ENCODE measurements at regions not wholly inside any gene's neighbourhood (a gene's known extent, or its start where the extent isn't known, plus 50 kb on each side); places are given as distances from the start of the nearest gene placed in this dataset.

DNA sequence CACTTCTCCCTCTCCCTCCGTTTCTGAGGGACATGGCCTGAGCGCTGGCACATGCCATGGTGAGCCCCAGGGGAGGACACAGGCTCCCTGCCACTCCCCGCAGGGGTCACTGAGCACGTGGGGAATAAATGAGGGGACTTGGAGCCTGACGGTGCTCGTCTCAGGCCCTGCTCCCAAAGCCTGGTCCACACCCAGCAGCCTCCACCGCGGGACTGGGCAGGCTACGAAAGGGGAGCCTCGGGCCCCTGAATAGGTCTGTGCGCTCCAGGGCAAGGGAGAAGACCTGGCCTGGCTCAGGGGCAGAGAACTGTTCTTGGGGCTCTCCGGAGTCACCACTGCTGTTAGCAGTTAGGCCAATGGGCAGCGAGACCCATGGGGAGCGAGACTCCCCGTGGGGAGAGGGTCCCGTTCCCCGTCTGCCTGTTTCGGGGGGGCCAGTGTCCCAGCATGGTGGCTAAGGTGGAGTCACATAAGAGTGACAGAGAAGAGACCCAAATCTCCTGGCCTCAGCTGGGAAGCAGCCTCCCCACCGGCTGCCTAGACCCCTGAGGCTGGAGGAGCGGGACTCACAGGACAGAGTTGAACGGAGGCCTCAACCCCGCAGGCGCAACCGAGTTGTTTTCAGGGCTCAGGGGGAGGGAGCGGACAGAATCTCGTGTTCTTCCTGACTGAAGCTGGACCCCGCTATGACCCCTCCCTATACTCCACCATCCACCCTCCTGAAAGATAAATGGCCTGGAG, 329.8 kb upstream of the SFSWAP start:
- TF ChIP-seq, protein P1, sequence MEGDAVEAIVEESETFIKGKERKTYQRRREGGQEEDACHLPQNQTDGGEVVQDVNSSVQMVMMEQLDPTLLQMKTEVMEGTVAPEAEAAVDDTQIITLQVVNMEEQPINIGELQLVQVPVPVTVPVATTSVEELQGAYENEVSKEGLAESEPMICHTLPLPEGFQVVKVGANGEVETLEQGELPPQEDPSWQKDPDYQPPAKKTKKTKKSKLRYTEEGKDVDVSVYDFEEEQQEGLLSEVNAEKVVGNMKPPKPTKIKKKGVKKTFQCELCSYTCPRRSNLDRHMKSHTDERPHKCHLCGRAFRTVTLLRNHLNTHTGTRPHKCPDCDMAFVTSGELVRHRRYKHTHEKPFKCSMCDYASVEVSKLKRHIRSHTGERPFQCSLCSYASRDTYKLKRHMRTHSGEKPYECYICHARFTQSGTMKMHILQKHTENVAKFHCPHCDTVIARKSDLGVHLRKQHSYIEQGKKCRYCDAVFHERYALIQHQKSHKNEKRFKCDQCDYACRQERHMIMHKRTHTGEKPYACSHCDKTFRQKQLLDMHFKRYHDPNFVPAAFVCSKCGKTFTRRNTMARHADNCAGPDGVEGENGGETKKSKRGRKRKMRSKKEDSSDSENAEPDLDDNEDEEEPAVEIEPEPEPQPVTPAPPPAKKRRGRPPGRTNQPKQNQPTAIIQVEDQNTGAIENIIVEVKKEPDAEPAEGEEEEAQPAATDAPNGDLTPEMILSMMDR (IDR thresholded peaks at IDR 0.05 in 4 of 5, conservative IDR thresholded peaks at IDR 0.05 in 1 of 5), result no peak
- TF ChIP-seq POLR2A (IDR thresholded peaks at IDR 0.05), result no peak

All from gastrocnemius medialis (tissue), 4 donors.